Central memory CD8-positive, alpha-beta T cell (primary cell): ENCODE measurements at regions not wholly inside any gene's neighbourhood (a gene's known extent, or its start where the extent isn't known, plus 50 kb on each side); places are given as distances from the start of the nearest gene placed in this dataset.

Source experiments
- ATAC-seq: fragments of 150-1000 bp; cut with Tn5 transposase; replicated peaks from 2 replicates; pipeline ENCODE4 v1.10.0; 2022; ENCODE audit warnings: mild to moderate bottlenecking, moderate FRiP score, moderate number of reproducible peaks; ENCODE audit not compliant: poor library complexity, severe bottlenecking; ENCODE audit errors: extremely low read depth
- DNase-seq, 2 donors: peaks; one replicate each; pipeline ENCODE4 v3.0.0; 2021; ENCODE audit warnings: low spot score in 2 of 2
- H3K27ac Mint-ChIP-seq: one replicate; pipeline ENCODE4 v1.8.0; 2022; ENCODE audit warnings: low read depth, mild to moderate bottlenecking, moderate library complexity, mixed read lengths
- H3K27me3 Mint-ChIP-seq: one replicate; pipeline ENCODE4 v1.8.0; 2022; ENCODE audit warnings: mixed read lengths
- H3K36me3 Mint-ChIP-seq: one replicate; pipeline ENCODE4 v1.8.0; 2022; ENCODE audit warnings: mild to moderate bottlenecking, moderate library complexity, mixed read lengths; ENCODE audit not compliant: insufficient read depth
- H3K4me1 Mint-ChIP-seq: one replicate; pipeline ENCODE4 v1.8.0; 2022; ENCODE audit warnings: mixed read lengths
- H3K4me3 Mint-ChIP-seq: one replicate; pipeline ENCODE4 v1.8.0; 2022; ENCODE audit warnings: mild to moderate bottlenecking, moderate library complexity, mixed read lengths
- H3K9me3 Mint-ChIP-seq: one replicate; pipeline ENCODE4 v1.8.0; 2022; ENCODE audit warnings: mixed read lengths

GRCh38 chr1:17948594-17948993 lies 159.0 kb upstream of the IGSF21 start:
- Mint-ChIP-seq H3K27me3 (peaks cover 78% of the 10 kb centered on the region), H3K9me3 (no peaks in the 10 kb centered on the region), H3K4me3 (no peak overlapping the region), H3K36me3 (peaks cover 3% of the 10 kb centered on the region), H3K4me1 (no peaks in the 10 kb centered on the region), H3K27ac (no peak overlapping the region)
- no peak for ATAC-seq
- DNase-seq: no peak

GRCh38 chr1:17949511-17949910 lies 158.1 kb upstream of the IGSF21 start:
- peaks cover 1% of the 10 kb centered on the region for H3K36me3 Mint-ChIP-seq
- H3K27me3 Mint-ChIP-seq: peaks cover 82% of the 10 kb centered on the region
- DNase-seq (no peak), ATAC-seq (no peak)
- no peak overlapping the region for H3K27ac Mint-ChIP-seq
- no peaks in the 10 kb centered on the region for H3K9me3 Mint-ChIP-seq
- no peak overlapping the region for H3K4me3 Mint-ChIP-seq
- H3K4me1 Mint-ChIP-seq: no peaks in the 10 kb centered on the region

GRCh38 chr1:17950728-17951127 lies 156.9 kb upstream of the IGSF21 start:
- no peak overlapping the region for H3K27ac Mint-ChIP-seq
- no peaks in the 10 kb centered on the region for H3K4me1 Mint-ChIP-seq
- DNase-seq: no peak
- no peaks in the 10 kb centered on the region for H3K9me3 Mint-ChIP-seq
- ATAC-seq: no peak
- no peak overlapping the region for H3K4me3 Mint-ChIP-seq
- no peaks in the 10 kb centered on the region for H3K36me3 Mint-ChIP-seq
- H3K27me3 Mint-ChIP-seq: peaks cover 72% of the 10 kb centered on the region

GRCh38 chr1:17952506-17952905 lies 155.1 kb upstream of the IGSF21 start:
- Mint-ChIP-seq H3K9me3 (no peaks in the 10 kb centered on the region), H3K27me3 (peaks cover 54% of the 10 kb centered on the region), H3K4me1 (no peaks in the 10 kb centered on the region), H3K4me3 (no peak overlapping the region), H3K36me3 (no peaks in the 10 kb centered on the region), H3K27ac (no peak overlapping the region)
- DNase-seq (no peak), ATAC-seq (no peak)

GRCh38 chr1:17953921-17954320 lies 153.7 kb upstream of the IGSF21 start:
- Mint-ChIP-seq H3K27ac (peak overlapping the region; percentile 75), H3K4me1 (no peaks in the 10 kb centered on the region)
- no peak for ATAC-seq

GRCh38 chr1:17955302-17956285 lies 152.0 kb upstream of the IGSF21 start:
- Mint-ChIP-seq H3K9me3 (no peaks in the 10 kb centered on the region), H3K27me3 (peaks cover 35% of the 10 kb centered on the region), H3K4me3 (no peak overlapping the region), H3K36me3 (no peaks in the 10 kb centered on the region), H3K27ac (no peak overlapping the region), H3K4me1 (no peaks in the 10 kb centered on the region)
- ATAC-seq (no peak), DNase-seq (no peak)

More at GRCh38 chr1:17953921-17954320, 153.7 kb upstream of the IGSF21 start:
- peaks cover 50% of the 10 kb centered on the region for H3K27me3 Mint-ChIP-seq
- no peak for DNase-seq
- H3K36me3 Mint-ChIP-seq: no peaks in the 10 kb centered on the region
- H3K9me3 Mint-ChIP-seq: no peaks in the 10 kb centered on the region
- no peak overlapping the region for H3K4me3 Mint-ChIP-seq

GRCh38 chr1:17957588-17958267 lies 149.9 kb upstream of the IGSF21 start:
- no peak for DNase-seq
- no peaks in the 10 kb centered on the region for H3K9me3 Mint-ChIP-seq

GRCh38 chr1:17958704-17959103 lies 148.9 kb upstream of the IGSF21 start:
- H3K27me3 Mint-ChIP-seq: peaks cover 26% of the 10 kb centered on the region
- no peaks in the 10 kb centered on the region for H3K36me3 Mint-ChIP-seq
- H3K4me1 Mint-ChIP-seq: no peaks in the 10 kb centered on the region
- H3K9me3 Mint-ChIP-seq: no peaks in the 10 kb centered on the region
- H3K4me3 Mint-ChIP-seq: no peak overlapping the region
- no peak overlapping the region for H3K27ac Mint-ChIP-seq
- ATAC-seq (no peak), DNase-seq (no peak)

More at GRCh38 chr1:17957588-17958267, 149.9 kb upstream of the IGSF21 start:
- ATAC-seq: no peak
- H3K27me3 Mint-ChIP-seq: peaks cover 35% of the 10 kb centered on the region
- no peaks in the 10 kb centered on the region for H3K36me3 Mint-ChIP-seq
- no peaks in the 10 kb centered on the region for H3K4me1 Mint-ChIP-seq
- H3K27ac Mint-ChIP-seq: no peak overlapping the region
- no peak overlapping the region for H3K4me3 Mint-ChIP-seq

GRCh38 chr1:17963513-17963912 lies 144.1 kb upstream of the IGSF21 start:
- ATAC-seq: no peak
- Mint-ChIP-seq H3K27ac (no peak overlapping the region), H3K27me3 (peaks cover 42% of the 10 kb centered on the region), H3K9me3 (no peaks in the 10 kb centered on the region), H3K4me1 (no peaks in the 10 kb centered on the region), H3K36me3 (no peaks in the 10 kb centered on the region), H3K4me3 (no peak overlapping the region)
- no peak for DNase-seq

GRCh38 chr1:17965515-17966100 lies 142.0 kb upstream of the IGSF21 start:
- ATAC-seq: no peak
- no peaks in the 10 kb centered on the region for H3K4me1 Mint-ChIP-seq
- no peaks in the 10 kb centered on the region for H3K9me3 Mint-ChIP-seq
- H3K4me3 Mint-ChIP-seq: no peak overlapping the region
- peaks cover 41% of the 10 kb centered on the region for H3K27me3 Mint-ChIP-seq
- no peak overlapping the region for H3K27ac Mint-ChIP-seq
- DNase-seq: no peak
- no peaks in the 10 kb centered on the region for H3K36me3 Mint-ChIP-seq

- ATAC-seq: no peak
- Mint-ChIP-seq H3K9me3 (no peaks in the 10 kb centered on the region), H3K27ac (no peak overlapping the region), H3K36me3 (no peaks in the 10 kb centered on the region), H3K4me3 (no peak overlapping the region), H3K27me3 (peaks cover 34% of the 10 kb centered on the region), H3K4me1 (no peaks in the 10 kb centered on the region)
- no peak for DNase-seq
These were observed 141.3 kb upstream of the IGSF21 start for GRCh38 chr1:17966341-17966740.

GRCh38 chr1:17967623-17968255 lies 139.9 kb upstream of the IGSF21 start:
- H3K27me3 Mint-ChIP-seq: peaks cover 20% of the 10 kb centered on the region
- no peaks in the 10 kb centered on the region for H3K9me3 Mint-ChIP-seq
- no peaks in the 10 kb centered on the region for H3K4me1 Mint-ChIP-seq
- DNase-seq: no peak
- H3K4me3 Mint-ChIP-seq: no peak overlapping the region
- ATAC-seq: no peak
- H3K27ac Mint-ChIP-seq: no peak overlapping the region
- no peaks in the 10 kb centered on the region for H3K36me3 Mint-ChIP-seq
